Neural progenitor cell (in vitro differentiated cells): ENCODE measurements at regions not wholly inside any gene's neighbourhood (a gene's known extent, or its start where the extent isn't known, plus 50 kb on each side); places are given as distances from the start of the nearest gene placed in this dataset.
"Not testable (repeated sequence)": the region's sequence is repeated elsewhere in the genome, so short reads cannot be mapped to it uniquely, and the experiment has no call there.

Experiments used
- DNase-seq: peaks from one replicate; pipeline ENCODE4 v3.0.0-alpha.2; 2016; ENCODE audit warnings: low spot score
- H2AFZ ChIP-seq: fragments of 200-600 bp; sonication (generic); replicated peaks from 2 replicates; pipeline ENCODE4 v1.6.1; 2016; ENCODE audit warnings: antibody characterized with exemption
- H3F3A ChIP-seq: fragments of 200-600 bp; sonication (generic); 2 replicates; pipeline ENCODE4 v1.6.1; 2016; ENCODE audit warnings: antibody characterized with exemption, low read depth
- H3K27ac ChIP-seq: fragments of 200-600 bp; sonication (generic); 2 replicates; pipeline ENCODE4 v1.5.1; 2016; ENCODE audit warnings: mild to moderate bottlenecking
- H3K27me3 ChIP-seq: fragments of 200-600 bp; sonication (generic); 2 replicates; pipeline ENCODE4 v1.6.1; 2016; ENCODE audit warnings: mild to moderate bottlenecking, moderate library complexity
- H3K36me3 ChIP-seq: fragments of 200-600 bp; sonication (generic); 2 replicates; pipeline ENCODE4 v1.5.1; 2016
- H3K4me1 ChIP-seq: fragments of 200-600 bp; sonication (generic); 2 replicates; pipeline ENCODE4 v1.6.1; 2016; ENCODE audit warnings: mixed run types
- H3K4me2 ChIP-seq: fragments of 200-600 bp; sonication (generic); 2 replicates; pipeline ENCODE4 v1.6.1; 2016
- H3K4me3 ChIP-seq: fragments of 200-600 bp; sonication (generic); 2 replicates; pipeline ENCODE4 v1.5.1; 2016
- H3K79me2 ChIP-seq: fragments of 200-600 bp; sonication (generic); 2 replicates; pipeline ENCODE4 v1.6.1; 2016; ENCODE audit warnings: low read depth
- H3K9ac ChIP-seq: fragments of 200-600 bp; sonication (generic); 2 replicates; pipeline ENCODE4 v1.6.1; 2016
- H3K9me3 ChIP-seq: fragments of 200-600 bp; sonication (generic); 2 replicates; pipeline ENCODE4 v1.5.1; 2016; ENCODE audit warnings: low read depth
- H4K20me1 ChIP-seq: fragments of 200-600 bp; sonication (generic); 2 replicates; pipeline ENCODE4 v1.6.1; 2016; ENCODE audit warnings: low read depth
- H3K27ac Mint-ChIP-seq: 3 replicates; pipeline ENCODE4 v1.8.0; 2021; ENCODE audit warnings: mixed read lengths
- H3K27me3 Mint-ChIP-seq: 2 replicates; pipeline ENCODE4 v1.8.0; 2022; ENCODE audit warnings: low read depth, mild to moderate bottlenecking, inconsistent platforms, moderate library complexity, mixed read lengths; ENCODE audit not compliant: insufficient read depth
- H3K36me3 Mint-ChIP-seq: 3 replicates; pipeline ENCODE4 v1.8.0; 2021; ENCODE audit warnings: mixed read lengths
- H3K4me1 Mint-ChIP-seq: 3 replicates; pipeline ENCODE4 v1.8.0; 2021; ENCODE audit warnings: mixed read lengths
- H3K4me3 Mint-ChIP-seq: 3 replicates; pipeline ENCODE4 v1.8.0; 2021; ENCODE audit warnings: mild to moderate bottlenecking, moderate library complexity, mixed read lengths
- H3K9me3 Mint-ChIP-seq: 3 replicates; pipeline ENCODE4 v1.8.0; 2020; ENCODE audit warnings: mixed read lengths

GRCh38 chr16:21361612-21362227 lies 83.6 kb upstream of the CRYM start:
- H3K4me2 ChIP-seq, H3K4me1 ChIP-seq, H3K4me3 Mint-ChIP-seq, H3K27ac Mint-ChIP-seq, H3K4me3 ChIP-seq, H3K27me3 ChIP-seq, H3K9me3 ChIP-seq, H3K36me3 ChIP-seq, H4K20me1 ChIP-seq, H3K36me3 Mint-ChIP-seq, H3K27ac ChIP-seq, H3K79me2 ChIP-seq, H3K9ac ChIP-seq, H3F3A ChIP-seq, H2AFZ ChIP-seq, H3K27me3 Mint-ChIP-seq, H3K9me3 Mint-ChIP-seq: not testable (repeated sequence)
- peak; percentile 28 for DNase-seq
- peaks cover 20% of the 10 kb centered on the region for H3K4me1 Mint-ChIP-seq

GRCh38 chr16:21361045-21361444 lies 83.0 kb upstream of the CRYM start:
- not testable (repeated sequence) for H3K9ac ChIP-seq, H3K27ac Mint-ChIP-seq, H3K36me3 Mint-ChIP-seq, H3K27ac ChIP-seq, H3K4me2 ChIP-seq, H3K4me3 ChIP-seq, H3K9me3 ChIP-seq, H3K4me3 Mint-ChIP-seq, H4K20me1 ChIP-seq, H3K79me2 ChIP-seq, H3K9me3 Mint-ChIP-seq, H3K4me1 ChIP-seq, H3K36me3 ChIP-seq, H2AFZ ChIP-seq, H3K27me3 ChIP-seq, DNase-seq, H3K27me3 Mint-ChIP-seq, H3F3A ChIP-seq
- peaks cover 24% of the 10 kb centered on the region for H3K4me1 Mint-ChIP-seq

GRCh38 chr16:21359513-21359912 lies 81.4 kb upstream of the CRYM start:
- not testable (repeated sequence) for H3K9ac ChIP-seq, H3K36me3 ChIP-seq, H3K4me1 ChIP-seq, H4K20me1 ChIP-seq, H3K27ac Mint-ChIP-seq, H3K4me2 ChIP-seq, H3K4me3 ChIP-seq, H3K4me3 Mint-ChIP-seq, H3K27me3 ChIP-seq, H3K9me3 Mint-ChIP-seq, H3K27ac ChIP-seq, H3F3A ChIP-seq, DNase-seq, H3K27me3 Mint-ChIP-seq, H3K36me3 Mint-ChIP-seq, H3K9me3 ChIP-seq, H2AFZ ChIP-seq, H3K79me2 ChIP-seq
- peaks cover 31% of the 10 kb centered on the region for H3K4me1 Mint-ChIP-seq

- not testable (repeated sequence) for H3K27me3 ChIP-seq, H3K4me3 Mint-ChIP-seq, H3K27me3 Mint-ChIP-seq, H3K36me3 ChIP-seq, H3K9ac ChIP-seq, H3K4me3 ChIP-seq, H3K27ac Mint-ChIP-seq, H3F3A ChIP-seq, H3K4me1 ChIP-seq, H4K20me1 ChIP-seq, H3K79me2 ChIP-seq, DNase-seq, H3K27ac ChIP-seq, H3K4me2 ChIP-seq, H3K36me3 Mint-ChIP-seq, H2AFZ ChIP-seq, H3K9me3 ChIP-seq, H3K9me3 Mint-ChIP-seq
- H3K4me1 Mint-ChIP-seq: peaks cover 33% of the 10 kb centered on the region
These were observed 80.2 kb upstream of the CRYM start for GRCh38 chr16:21358261-21358795.

- H3K79me2 ChIP-seq, H3F3A ChIP-seq, H3K27me3 ChIP-seq, H3K4me3 Mint-ChIP-seq, H3K36me3 Mint-ChIP-seq, H4K20me1 ChIP-seq, H3K27me3 Mint-ChIP-seq, DNase-seq, H3K9ac ChIP-seq, H3K36me3 ChIP-seq, H3K9me3 ChIP-seq, H3K4me2 ChIP-seq, H2AFZ ChIP-seq, H3K4me1 ChIP-seq, H3K27ac ChIP-seq, H3K9me3 Mint-ChIP-seq, H3K4me3 ChIP-seq: not testable (repeated sequence)
- Mint-ChIP-seq H3K27ac (peak overlapping the region; percentile 39), H3K4me1 (peaks cover 24% of the 10 kb centered on the region)
These were observed 78.2 kb upstream of the CRYM start for GRCh38 chr16:21356308-21356707.

GRCh38 chr16:21351433-21351832 lies 73.3 kb upstream of the CRYM start:
- H3K27ac ChIP-seq, H3K79me2 ChIP-seq, H3K4me1 ChIP-seq, H3K27me3 Mint-ChIP-seq, H3K36me3 ChIP-seq, H3K4me3 Mint-ChIP-seq, H2AFZ ChIP-seq, H3K4me3 ChIP-seq, H3K36me3 Mint-ChIP-seq, H3K9me3 Mint-ChIP-seq, H3K4me2 ChIP-seq, H3F3A ChIP-seq, H3K27ac Mint-ChIP-seq, H4K20me1 ChIP-seq, H3K9me3 ChIP-seq, H3K27me3 ChIP-seq, H3K9ac ChIP-seq, DNase-seq: not testable (repeated sequence)
- peaks cover 19% of the 10 kb centered on the region for H3K4me1 Mint-ChIP-seq

GRCh38 chr16:21350851-21351250 lies 72.8 kb upstream of the CRYM start:
- H3K4me3 ChIP-seq, DNase-seq, H3K27me3 ChIP-seq, H3K9me3 ChIP-seq, H3K27me3 Mint-ChIP-seq, H3K4me2 ChIP-seq, H3K4me3 Mint-ChIP-seq, H3K27ac ChIP-seq, H4K20me1 ChIP-seq, H3K27ac Mint-ChIP-seq, H3K79me2 ChIP-seq, H2AFZ ChIP-seq, H3K9ac ChIP-seq, H3K4me1 ChIP-seq, H3F3A ChIP-seq, H3K9me3 Mint-ChIP-seq, H3K36me3 Mint-ChIP-seq, H3K36me3 ChIP-seq: not testable (repeated sequence)
- H3K4me1 Mint-ChIP-seq: peaks cover 15% of the 10 kb centered on the region
